CD4-positive, alpha-beta T cell (primary cell): ENCODE measurements at regions not wholly inside any gene's neighbourhood (a gene's known extent, or its start where the extent isn't known, plus 50 kb on each side); places are given as distances from the start of the nearest gene placed in this dataset.

Source experiments
- ATAC-seq: fragments of 200-7000 bp; cut with Tn5 transposase; one replicate; pipeline ENCODE4 v1.10.0; 2022; ENCODE audit warnings: mild to moderate bottlenecking; ENCODE audit not compliant: poor library complexity
- CTCF ChIA-PET: fragments of 350-600 bp; sonication (Branson Sonifier 250); formaldehyde crosslinking; loops from one replicate; lab custom pipeline; 2021; ENCODE audit warnings: antibody characterized with exemption, inconsistent platforms; lab: Charles Lee
- POLR2A ChIA-PET: fragments of 350-600 bp; sonication (Branson Sonifier 250); formaldehyde crosslinking; loops from one replicate; lab custom pipeline; 2021; ENCODE audit warnings: antibody characterized with exemption, inconsistent platforms; lab: Charles Lee
- DNase-seq, 14 experiments: peaks; one replicate each; pipeline ENCODE4 v3.0.0-alpha.2; 2013 to 2020; ENCODE audit warnings: mixed read lengths in 2 of 14
- H3K27ac ChIP-seq, 2 donors: one replicate each; pipeline versions ENCODE4 v1.5.1 to v1.7.0; 2013; ENCODE audit warnings: low read length in 2 of 2, low read depth in 1 of 2, mild to moderate bottlenecking in 1 of 2
- H3K27me3 ChIP-seq, 2 experiments: 1 replicate in 1 of 2; 2 replicates in 1 of 2; pipeline versions ENCODE4 v1.6.1 to v1.7.0; 2013; ENCODE audit warnings: low read length in 2 of 2, control low read depth in 1 of 2, mild to moderate bottlenecking in 1 of 2, moderate library complexity in 1 of 2; ENCODE audit not compliant: insufficient read depth in 2 of 2, control insufficient read depth in 1 of 2
- H3K36me3 ChIP-seq: one replicate; pipeline ENCODE4 v1.6.1; 2013; ENCODE audit warnings: low read length, control low read depth; ENCODE audit not compliant: insufficient read depth
- H3K4me1 ChIP-seq: one replicate; pipeline ENCODE4 v1.6.1; 2013; ENCODE audit warnings: low read length, control low read depth; ENCODE audit not compliant: insufficient read depth
- H3K4me3 ChIP-seq: one replicate; pipeline ENCODE4 v1.5.1; 2013; ENCODE audit warnings: mild to moderate bottlenecking, low read length, moderate library complexity
- H3K9me3 ChIP-seq, 2 experiments: 1 replicate in 1 of 2; 2 replicates in 1 of 2; pipeline versions ENCODE4 v1.6.1 to v1.7.0; 2013; ENCODE audit warnings: low read length in 2 of 2, mild to moderate bottlenecking in 2 of 2, control low read depth in 1 of 2, moderate library complexity in 1 of 2; ENCODE audit not compliant: control insufficient read depth in 1 of 2, insufficient read depth in 1 of 2
- H3K27ac Mint-ChIP-seq: one replicate; pipeline ENCODE4 v1.8.0; 2020; ENCODE audit warnings: mixed read lengths
- H3K27me3 Mint-ChIP-seq: one replicate; pipeline ENCODE4 v1.8.0; 2021; ENCODE audit warnings: mixed read lengths
- H3K36me3 Mint-ChIP-seq: one replicate; pipeline ENCODE4 v1.8.0; 2021; ENCODE audit warnings: low read depth, mixed read lengths
- H3K4me1 Mint-ChIP-seq: one replicate; pipeline ENCODE4 v1.8.0; 2021; ENCODE audit warnings: low read depth, mixed read lengths
- H3K4me3 Mint-ChIP-seq: one replicate; pipeline ENCODE4 v1.8.0; 2020; ENCODE audit warnings: mild to moderate bottlenecking, mixed read lengths
- H3K9me3 Mint-ChIP-seq: one replicate; pipeline ENCODE4 v1.8.0; 2020; ENCODE audit warnings: mixed read lengths
- intact Hi-C, 2 experiments: fragments of 100-400 bp; cut with DNase I in 1 of 2; cut with micrococcal nuclease in 1 of 2; formaldehyde crosslinking; loops; one replicate each; pipeline versions ENCODE4 v1.15.1 to v1.9.0; 2023 to 2025; cut with DNase I, micrococcal nuclease
- TF ChIP-seq, protein P1 (sequence below): fragments of 200-600 bp; IDR thresholded peaks from one replicate; pipeline ENCODE4 v1.8.0; 2022; ENCODE audit warnings: antibody characterized with exemption, mild to moderate bottlenecking

- POLR2A ChIA-PET: no interaction called here
- CTCF ChIA-PET: interaction anchor here (0.8 kb wide), 1 partner anchor 18 kb away, joined by 3 read pairs; no protein-coding TSS in a partner anchor
Measured at GRCh38 chr10:111877258-111877657, 306.3 kb downstream of the GPAM start.

DNA sequence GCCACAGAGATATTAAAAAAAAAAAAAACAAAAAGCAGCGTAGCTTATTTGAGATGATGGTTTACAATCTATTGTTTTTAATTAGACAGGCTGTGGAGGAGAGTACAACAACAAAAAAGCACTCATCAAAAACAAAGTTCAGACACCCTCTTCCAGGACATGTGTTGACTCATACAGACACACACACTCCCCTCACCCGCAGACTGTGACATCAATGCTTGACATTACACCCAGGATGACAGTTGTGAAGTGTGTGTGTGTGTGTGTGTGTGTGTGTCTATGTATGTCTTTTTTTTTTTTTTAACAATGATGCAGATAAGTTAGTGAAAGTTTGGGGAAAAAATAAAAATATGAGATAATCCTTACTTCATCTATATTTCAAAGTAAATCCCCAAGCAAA lies 303.6 kb downstream of the GPAM start:
- H3K9me3 Mint-ChIP-seq: peaks cover 5% of the 10 kb centered on the region
- H3K4me1 ChIP-seq: no peaks in the 10 kb centered on the region
- no peaks in the 10 kb centered on the region for H3K36me3 Mint-ChIP-seq
- no peak for DNase-seq
- H3K4me3 Mint-ChIP-seq: no peak overlapping the region
- TF ChIP-seq, protein P1, sequence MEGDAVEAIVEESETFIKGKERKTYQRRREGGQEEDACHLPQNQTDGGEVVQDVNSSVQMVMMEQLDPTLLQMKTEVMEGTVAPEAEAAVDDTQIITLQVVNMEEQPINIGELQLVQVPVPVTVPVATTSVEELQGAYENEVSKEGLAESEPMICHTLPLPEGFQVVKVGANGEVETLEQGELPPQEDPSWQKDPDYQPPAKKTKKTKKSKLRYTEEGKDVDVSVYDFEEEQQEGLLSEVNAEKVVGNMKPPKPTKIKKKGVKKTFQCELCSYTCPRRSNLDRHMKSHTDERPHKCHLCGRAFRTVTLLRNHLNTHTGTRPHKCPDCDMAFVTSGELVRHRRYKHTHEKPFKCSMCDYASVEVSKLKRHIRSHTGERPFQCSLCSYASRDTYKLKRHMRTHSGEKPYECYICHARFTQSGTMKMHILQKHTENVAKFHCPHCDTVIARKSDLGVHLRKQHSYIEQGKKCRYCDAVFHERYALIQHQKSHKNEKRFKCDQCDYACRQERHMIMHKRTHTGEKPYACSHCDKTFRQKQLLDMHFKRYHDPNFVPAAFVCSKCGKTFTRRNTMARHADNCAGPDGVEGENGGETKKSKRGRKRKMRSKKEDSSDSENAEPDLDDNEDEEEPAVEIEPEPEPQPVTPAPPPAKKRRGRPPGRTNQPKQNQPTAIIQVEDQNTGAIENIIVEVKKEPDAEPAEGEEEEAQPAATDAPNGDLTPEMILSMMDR: no peak
- no peaks in the 10 kb centered on the region for H3K36me3 ChIP-seq
- ChIA-PET CTCF (no interaction called here), POLR2A (no interaction called here)
- no peaks in the 10 kb centered on the region for H3K9me3 ChIP-seq
- H3K27me3 ChIP-seq: no peaks in the 10 kb centered on the region
- intact Hi-C loops: no loop called here
- H3K27ac Mint-ChIP-seq: no peak overlapping the region
- no peak overlapping the region for H3K27ac ChIP-seq
- no peak overlapping the region for H3K4me3 ChIP-seq
- no peaks in the 10 kb centered on the region for H3K27me3 Mint-ChIP-seq
- no peaks in the 10 kb centered on the region for H3K4me1 Mint-ChIP-seq
- no peak for ATAC-seq

More at GRCh38 chr10:111877258-111877657, 306.3 kb downstream of the GPAM start:
- H3K4me1 Mint-ChIP-seq: no peaks in the 10 kb centered on the region
- peaks cover 5% of the 10 kb centered on the region for H3K9me3 Mint-ChIP-seq
- no peaks in the 10 kb centered on the region for H3K9me3 ChIP-seq
- no peaks in the 10 kb centered on the region for H3K36me3 Mint-ChIP-seq
- DNase-seq (no peak), ATAC-seq (no peak)
- H3K27me3 Mint-ChIP-seq: no peaks in the 10 kb centered on the region
- H3K27ac Mint-ChIP-seq: no peak overlapping the region
- no peak overlapping the region for H3K4me3 ChIP-seq
- TF ChIP-seq, protein P1: no peak
- H3K27ac ChIP-seq: no peak overlapping the region
- no peaks in the 10 kb centered on the region for H3K36me3 ChIP-seq
- no peaks in the 10 kb centered on the region for H3K4me1 ChIP-seq
- intact Hi-C loops: no loop called here
- no peaks in the 10 kb centered on the region for H3K27me3 ChIP-seq
- no peak overlapping the region for H3K4me3 Mint-ChIP-seq

- no peak for ATAC-seq
- no peak overlapping the region for H3K27ac Mint-ChIP-seq
Measured at GRCh38 chr10:111885046-111885445, 298.5 kb downstream of the GPAM start.

More at GRCh38 chr10:111885046-111885445, 298.5 kb downstream of the GPAM start:
- Histone ChIP-seq H3K27ac (no peak overlapping the region), H3K4me3 (no peak overlapping the region), H3K27me3 (no peaks in the 10 kb centered on the region), H3K4me1 (no peaks in the 10 kb centered on the region), H3K9me3 (no peaks in the 10 kb centered on the region), H3K36me3 (no peaks in the 10 kb centered on the region)
- POLR2A ChIA-PET: no interaction called here
- TF ChIP-seq, protein P1: no peak
- Mint-ChIP-seq H3K4me1 (no peaks in the 10 kb centered on the region), H3K27me3 (no peaks in the 10 kb centered on the region), H3K9me3 (peaks cover 2% of the 10 kb centered on the region), H3K36me3 (no peaks in the 10 kb centered on the region), H3K4me3 (no peak overlapping the region)
- intact Hi-C loops: no loop called here
- CTCF ChIA-PET: no interaction called here
- no peak for DNase-seq
